H1 (cell line): ENCODE measurements at regions not wholly inside any gene's neighbourhood (a gene's known extent, or its start where the extent isn't known, plus 50 kb on each side); places are given as distances from the start of the nearest gene placed in this dataset.

Source experiments
- CTCF ChIA-PET: fragments of 300-600 bp; sonication (Branson Sonifier 250); formaldehyde crosslinking; loops from one replicate; lab custom pipeline; 2021; ENCODE audit not compliant: partially characterized antibody; lab: Charles Lee
- POLR2A ChIA-PET: fragments of 300-600 bp; sonication (Branson Sonifier 250); formaldehyde crosslinking; loops from one replicate; lab custom pipeline; 2021; ENCODE audit warnings: inconsistent platforms; ENCODE audit not compliant: partially characterized antibody; lab: Charles Lee
- DNase-seq, 2 experiments: peaks; one replicate each; pipeline versions ENCODE4 v3.0.0 to v3.0.0-alpha.2; 2010 to 2022; ENCODE audit warnings: low spot score in 2 of 2, low read depth in 1 of 2, mixed read lengths in 1 of 2
- FAIRE-seq: peaks from 2 replicates; lab custom pipeline; 2011; peaks lifted over from hg19 to GRCh38; lab: Jason Lieb, UNC
- H2AFZ ChIP-seq: 2 replicates; pipeline ENCODE4 v1.8.1; 2012; ENCODE audit warnings: low read length, inconsistent platforms
- H2AK5ac ChIP-seq: 2 replicates; pipeline ENCODE4 v1.6.1; 2013; ENCODE audit warnings: low read depth, low read length
- H2BK120ac ChIP-seq: replicated peaks from 2 replicates; pipeline ENCODE3; 2013; ENCODE audit warnings: low read depth, low read length, inconsistent platforms
- H2BK12ac ChIP-seq: 2 replicates; pipeline ENCODE4 v1.6.1; 2013; ENCODE audit warnings: low read depth, low read length
- H2BK15ac ChIP-seq: 2 replicates; pipeline ENCODE4 v1.6.1; 2013; ENCODE audit warnings: low read length
- H2BK20ac ChIP-seq: 2 replicates; pipeline ENCODE4 v1.6.1; 2013; ENCODE audit warnings: low read length
- H2BK5ac ChIP-seq: 2 replicates; pipeline ENCODE4 v1.6.1; 2013; ENCODE audit warnings: low read depth, low read length
- H3K14ac ChIP-seq: 2 replicates; pipeline ENCODE4 v1.6.1; 2013; ENCODE audit warnings: inconsistent platforms; ENCODE audit not compliant: insufficient read length
- H3K18ac ChIP-seq: 2 replicates; pipeline ENCODE4 v1.6.1; 2013; ENCODE audit warnings: low read length; ENCODE audit errors: extremely low read depth
- H3K23ac ChIP-seq: 2 replicates; pipeline ENCODE4 v1.6.1; 2013; ENCODE audit warnings: inconsistent platforms; ENCODE audit not compliant: insufficient read length
- H3K23me2 ChIP-seq: 2 replicates; pipeline ENCODE4 v1.6.1; 2013; ENCODE audit warnings: low read depth, low read length
- H3K27ac ChIP-seq: 2 replicates; pipeline ENCODE4 v1.6.1; 2011; ENCODE audit warnings: low read depth, low read length, inconsistent platforms
- H3K27me3 ChIP-seq, 4 experiments: replicated peaks in 1 of 4; 1 replicate in 1 of 4; 2 replicates in 3 of 4; pipeline versions ENCODE4 v1.6.1 to v1.8.1; 2011 to 2013; ENCODE audit warnings: low read length in 3 of 4, mild to moderate bottlenecking in 3 of 4, inconsistent platforms in 2 of 4, mixed read lengths in 2 of 4, moderate library complexity in 1 of 4; ENCODE audit not compliant: control insufficient read depth in 3 of 4, insufficient read depth in 3 of 4; ENCODE audit errors: extremely low read depth in 1 of 4
- H3K36me3 ChIP-seq, 4 experiments: 2 replicates each; pipeline versions ENCODE4 v1.6.1 to v1.8.1; 2011 to 2013; ENCODE audit warnings: mild to moderate bottlenecking in 4 of 4, low read length in 3 of 4, moderate library complexity in 2 of 4, control low read depth in 1 of 4, inconsistent platforms in 1 of 4; ENCODE audit not compliant: insufficient read depth in 4 of 4, control insufficient read depth in 2 of 4
- H3K4ac ChIP-seq: replicated peaks from 2 replicates; pipeline ENCODE3; 2013; ENCODE audit warnings: low read length, low read depth, mixed read lengths, inconsistent platforms; ENCODE audit not compliant: insufficient read length
- H3K4me1 ChIP-seq, 4 experiments: replicated peaks in 1 of 4; 1 replicate in 1 of 4; 2 replicates in 3 of 4; pipeline versions ENCODE4 v1.6.1 to v1.8.1; 2011 to 2013; ENCODE audit warnings: low read length in 3 of 4, inconsistent platforms in 2 of 4, mixed read lengths in 1 of 4; ENCODE audit not compliant: insufficient read depth in 4 of 4, control insufficient read depth in 3 of 4
- H3K4me2 ChIP-seq, 2 experiments: 2 replicates each; pipeline versions ENCODE4 v1.6.1 to v1.8.1; 2011 to 2013; ENCODE audit warnings: low read depth in 2 of 2, low read length in 2 of 2, control low read depth in 1 of 2, inconsistent platforms in 1 of 2, mild to moderate bottlenecking in 1 of 2; ENCODE audit not compliant: insufficient read depth in 1 of 2
- H3K4me3 ChIP-seq, 4 experiments: fragments of 200-600, 300-600 bp in 1 of 4; sonication (generic), shearing (Covaris generic), sonication (Bioruptor Twin) in 1 of 4; 2 replicates each; pipeline versions ENCODE4 v1.5.1 to v1.8.1; 2011 to 2016; ENCODE audit warnings: low read length in 4 of 4, low read depth in 3 of 4, control low read depth in 2 of 4, inconsistent platforms in 2 of 4, mild to moderate bottlenecking in 2 of 4, mixed read lengths in 1 of 4, moderate library complexity in 1 of 4; ENCODE audit not compliant: insufficient read depth in 2 of 4; ENCODE audit errors: extremely low read depth in 1 of 4
- H3K56ac ChIP-seq: replicated peaks from 2 replicates; pipeline ENCODE3; 2013; ENCODE audit warnings: low read depth, mild to moderate bottlenecking, mixed read lengths, low read length, inconsistent platforms; ENCODE audit not compliant: insufficient read length
- H3K79me1 ChIP-seq: 2 replicates; pipeline ENCODE4 v1.6.1; 2013; ENCODE audit warnings: low read depth, low read length, control low read depth
- H3K79me2 ChIP-seq, 2 experiments: 2 replicates each; pipeline versions ENCODE4 v1.6.1 to v1.8.1; 2012 to 2013; ENCODE audit warnings: low read length in 2 of 2, mild to moderate bottlenecking in 2 of 2, inconsistent platforms in 1 of 2; ENCODE audit not compliant: insufficient read depth in 2 of 2, control insufficient read depth in 1 of 2
- H3K9ac ChIP-seq, 4 experiments: replicated peaks in 1 of 4; 1 replicate in 1 of 4; 2 replicates in 3 of 4; pipeline versions ENCODE4 v1.6.1 to v1.8.1; 2011 to 2013; ENCODE audit warnings: low read depth in 3 of 4, low read length in 3 of 4, control low read depth in 2 of 4, mild to moderate bottlenecking in 2 of 4, moderate library complexity in 2 of 4, inconsistent platforms in 1 of 4; ENCODE audit errors: extremely low read depth in 1 of 4
- H3K9me3 ChIP-seq, 2 experiments: 2 replicates each; pipeline versions ENCODE4 v1.6.1 to v1.8.1; 2012 to 2013; ENCODE audit warnings: mild to moderate bottlenecking in 2 of 2, moderate library complexity in 2 of 2, control low read depth in 1 of 2, inconsistent platforms in 1 of 2, low read depth in 1 of 2, low read length in 1 of 2, mixed read lengths in 1 of 2; ENCODE audit not compliant: insufficient read depth in 2 of 2
- H4K20me1 ChIP-seq, 2 experiments: replicated peaks in 1 of 2; 2 replicates each; pipeline versions ENCODE3 to v1.8.1; 2011 to 2013; ENCODE audit warnings: inconsistent platforms in 2 of 2, low read length in 2 of 2, mild to moderate bottlenecking in 1 of 2; ENCODE audit not compliant: insufficient read depth in 2 of 2, control insufficient read depth in 1 of 2
- H4K5ac ChIP-seq: 2 replicates; pipeline ENCODE4 v1.6.1; 2013; ENCODE audit warnings: low read length, low read depth, mixed read lengths, inconsistent platforms; ENCODE audit not compliant: insufficient read length
- H4K8ac ChIP-seq: 2 replicates; pipeline ENCODE4 v1.8.0; 2013; ENCODE audit warnings: mild to moderate bottlenecking, moderate library complexity, low read length, inconsistent platforms; ENCODE audit not compliant: insufficient read depth; ENCODE audit errors: extremely low read depth
- H4K91ac ChIP-seq: replicated peaks from 2 replicates; pipeline ENCODE3; 2013; ENCODE audit warnings: low read length, mixed read lengths, inconsistent platforms; ENCODE audit not compliant: insufficient read length
- CBX5 ChIP-seq: fragments of 300-800, 300-1000 bp; sonication (generic); IDR thresholded peaks from 2 replicates; pipeline ENCODE4 v1.7.1; 2016; ENCODE audit warnings: antibody characterized with exemption, low read length, low read depth
- KDM1A ChIP-seq: fragments of 200-600, 300-600 bp; sonication (generic); IDR thresholded peaks from 2 replicates; pipeline ENCODE4 v1.7.1; 2016; ENCODE audit warnings: mild to moderate bottlenecking, low read length, borderline replicate concordance
- MAFK ChIP-seq: IDR thresholded peaks from 2 replicates; pipeline ENCODE4 v1.6.1; 2012; ENCODE audit warnings: low read depth, mild to moderate bottlenecking, improper control_type of control experiment, low read length
- POLR2AphosphoS5 ChIP-seq: IDR thresholded peaks from 2 replicates; pipeline ENCODE4 v1.6.1; 2011; ENCODE audit warnings: low read depth, low read length
- POU5F1 ChIP-seq: IDR thresholded peaks from 2 replicates; pipeline ENCODE4 v1.6.1; 2011; ENCODE audit warnings: low read depth, mild to moderate bottlenecking, low read length, moderate library complexity
- RBBP5 ChIP-seq: IDR thresholded peaks from 2 replicates; pipeline ENCODE4 v1.7.1; 2012; ENCODE audit warnings: low read depth, mild to moderate bottlenecking, inconsistent platforms, low read length, moderate library complexity, borderline replicate concordance
- SP2 ChIP-seq: IDR thresholded peaks from 2 replicates; pipeline ENCODE4 v1.6.1; 2012; ENCODE audit warnings: mild to moderate bottlenecking, low read length, inconsistent platforms
- USF2 ChIP-seq: IDR thresholded peaks from 2 replicates; pipeline ENCODE4 v1.6.1; 2011; ENCODE audit warnings: low read length, improper control_type of control experiment
- YY1 ChIP-seq: IDR thresholded peaks from 2 replicates; pipeline ENCODE4 v1.6.1; 2011; ENCODE audit warnings: low read depth, mild to moderate bottlenecking, low read length
- WGBS, 2 experiments: shearing (Covaris generic) in 1 of 2; methylation state at CpG; one replicate each; pipeline versions ENCODE4 v1.1.6 to v1.1.7; 2013 to 2015; ENCODE audit warnings: low lambda C conversion rate in 2 of 2, mixed read lengths in 2 of 2, inconsistent platforms in 1 of 2, low coverage in 1 of 2, missing lambda C conversion rate in 1 of 2; ENCODE audit not compliant: insufficient replicate concordance in 2 of 2, insufficient coverage in 1 of 2, insufficient read length in 1 of 2; ENCODE audit errors: extremely low coverage in 1 of 2, missing lambda C conversion rate in 1 of 2; 5-methylcytosine and 5-hydroxymethylcytosine counted together
- TF ChIP-seq, protein P1 (sequence below), 3 experiments: IDR thresholded peaks; 1 replicate in 2 of 3; 2 replicates in 1 of 3; pipeline versions ENCODE4 v1.5.1 to v1.6.1; 2011; ENCODE audit warnings: low read length in 3 of 3, mild to moderate bottlenecking in 3 of 3, inconsistent platforms in 2 of 3, low read depth in 1 of 3, moderate library complexity in 1 of 3; ENCODE audit not compliant: insufficient read depth in 1 of 3; ENCODE audit errors: control extremely low read depth in 1 of 3

DNA sequence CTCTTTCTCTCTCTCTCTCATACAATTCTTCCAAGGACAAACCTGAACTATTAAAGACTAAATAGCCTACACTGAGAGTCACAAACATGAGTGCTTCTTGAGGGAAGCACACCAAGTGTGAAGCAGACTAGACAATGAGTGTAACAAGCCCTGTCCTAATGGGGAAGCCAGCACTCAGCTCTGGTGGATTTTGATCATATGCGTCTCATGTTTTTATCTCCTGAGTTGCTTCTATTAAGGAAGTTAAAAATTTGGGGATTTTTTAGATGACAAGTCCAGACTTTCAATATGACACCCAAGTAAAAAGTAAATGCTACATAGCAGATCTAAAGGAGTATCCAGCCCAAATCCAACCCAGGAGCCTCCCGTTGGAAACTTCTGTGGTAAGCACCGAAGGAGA is 437.8 kb downstream of the RFC3 start:
- CTCF ChIA-PET: no interaction called here
- Histone ChIP-seq H2BK20ac (no peak overlapping the region), H2BK5ac (no peak overlapping the region), H3K4ac (no peak overlapping the region), H3K9me3 (0 out of 4 replicates have a peak, but pooled peaks cover 0 to 3% of the 10 kb centered on the region in 2 experiments), H4K20me1 (no peaks in the 10 kb centered on the region), H4K91ac (no peak overlapping the region), H3K27me3 (no peaks in the 10 kb centered on the region), H3K14ac (no peak overlapping the region), H4K8ac (no peak overlapping the region)
- no peak for DNase-seq
- TF ChIP-seq SP2: no peak
- no peak for TF ChIP-seq KDM1A
- TF ChIP-seq POLR2AphosphoS5: no peak
- TF ChIP-seq MAFK: no peak
- TF ChIP-seq, protein P1, sequence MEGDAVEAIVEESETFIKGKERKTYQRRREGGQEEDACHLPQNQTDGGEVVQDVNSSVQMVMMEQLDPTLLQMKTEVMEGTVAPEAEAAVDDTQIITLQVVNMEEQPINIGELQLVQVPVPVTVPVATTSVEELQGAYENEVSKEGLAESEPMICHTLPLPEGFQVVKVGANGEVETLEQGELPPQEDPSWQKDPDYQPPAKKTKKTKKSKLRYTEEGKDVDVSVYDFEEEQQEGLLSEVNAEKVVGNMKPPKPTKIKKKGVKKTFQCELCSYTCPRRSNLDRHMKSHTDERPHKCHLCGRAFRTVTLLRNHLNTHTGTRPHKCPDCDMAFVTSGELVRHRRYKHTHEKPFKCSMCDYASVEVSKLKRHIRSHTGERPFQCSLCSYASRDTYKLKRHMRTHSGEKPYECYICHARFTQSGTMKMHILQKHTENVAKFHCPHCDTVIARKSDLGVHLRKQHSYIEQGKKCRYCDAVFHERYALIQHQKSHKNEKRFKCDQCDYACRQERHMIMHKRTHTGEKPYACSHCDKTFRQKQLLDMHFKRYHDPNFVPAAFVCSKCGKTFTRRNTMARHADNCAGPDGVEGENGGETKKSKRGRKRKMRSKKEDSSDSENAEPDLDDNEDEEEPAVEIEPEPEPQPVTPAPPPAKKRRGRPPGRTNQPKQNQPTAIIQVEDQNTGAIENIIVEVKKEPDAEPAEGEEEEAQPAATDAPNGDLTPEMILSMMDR (IDR thresholded peaks at IDR 0.05; ENCODE audit: control extremely low read depth in 1 of 3, insufficient read depth in 1 of 3, low read depth in 1 of 3, low read length in 3 of 3): no peak
- TF ChIP-seq POU5F1: no peak
- TF ChIP-seq CBX5: no peak
- TF ChIP-seq USF2: no peak
- TF ChIP-seq RBBP5: no peak
- TF ChIP-seq YY1: no peak
- TF ChIP-seq, all 59 proteins: peak for 0
- H3K79me2 ChIP-seq: no peaks in the 10 kb centered on the region
- no peaks in the 10 kb centered on the region for H3K36me3 ChIP-seq
- FAIRE-seq: no peak
- H3K23ac ChIP-seq: no peak overlapping the region
- no peak overlapping the region for H2BK15ac ChIP-seq
- H3K18ac ChIP-seq: no peak overlapping the region
- no peaks in the 10 kb centered on the region for H3K23me2 ChIP-seq
- no peak overlapping the region for H2BK120ac ChIP-seq
- no peak overlapping the region for H2BK12ac ChIP-seq
- POLR2A ChIA-PET: no interaction called here
- no peak overlapping the region for H4K5ac ChIP-seq
- WGBS, 2 experiments: 90% methylated on average over 3 of the region's 3 CpGs; no CpG with 5 or more reads in 1 of the 2 experiments
- no peak overlapping the region for H2AK5ac ChIP-seq
- H2AFZ ChIP-seq: no peak overlapping the region
- H3K4me3 ChIP-seq: no peak overlapping the region
- no peaks in the 10 kb centered on the region for H3K4me1 ChIP-seq
- no peak overlapping the region for H3K9ac ChIP-seq
- H3K56ac ChIP-seq: no peak overlapping the region
- no peak overlapping the region for H3K4me2 ChIP-seq
- H3K79me1 ChIP-seq: no peaks in the 10 kb centered on the region
- H3K27ac ChIP-seq: no peak overlapping the region
